ENCODE measurements at regions not wholly inside any gene's neighbourhood (a gene's known extent, or its start where the extent isn't known, plus 50 kb on each side); places are given as distances from the start of the nearest gene placed in this dataset.

GRCh38 chr5:2227433-2227832 lies 344.7 kb upstream of the IRX4 start:
- Histone ChIP-seq H3K79me2 (replicated peaks; ENCODE audit: insufficient read depth, low read length) (no peaks in the 10 kb centered on the region), H3F3A (ENCODE audit: insufficient read depth, low read length, poor library complexity, severe bottlenecking) (no peaks in the 10 kb centered on the region), H2AFZ (ENCODE audit: low read depth, low read length) (no peak overlapping the region), H3K9me2 (ENCODE audit: insufficient read depth, low read length) (no peaks in the 10 kb centered on the region), H3K4me2 (ENCODE audit: low read length) (no peak overlapping the region), H3K36me3 (ENCODE audit: insufficient read depth, low read length) (no peaks in the 10 kb centered on the region), H3K27ac (ENCODE audit: low read length) (no peak overlapping the region), H3K9ac (ENCODE audit: low read length) (no peak overlapping the region), H3K9me3 (ENCODE audit: low read length) (no peaks in the 10 kb centered on the region), H3K27me3 (ENCODE audit: insufficient read depth, low read depth, low read length) (peaks cover 11% of the 10 kb centered on the region), H4K20me1 (ENCODE audit: insufficient read depth) (no peaks in the 10 kb centered on the region), H3K4me3 (ENCODE audit: low read length) (no peak overlapping the region)
- no peak for TF ChIP-seq SMC3 (conservative IDR thresholded peaks at IDR 0.05; ENCODE audit: poor library complexity)

- no peak overlapping the region for H3K4me2 ChIP-seq (ENCODE audit: low read length)
- no peaks in the 10 kb centered on the region for H3K36me3 ChIP-seq (ENCODE audit: insufficient read depth, low read length)
- H3K79me2 ChIP-seq (replicated peaks; ENCODE audit: insufficient read depth, low read length): no peaks in the 10 kb centered on the region
- no peaks in the 10 kb centered on the region for H3K9me3 ChIP-seq (ENCODE audit: low read length)
- no peaks in the 10 kb centered on the region for H3F3A ChIP-seq (ENCODE audit: insufficient read depth, low read length, poor library complexity, severe bottlenecking)
- H3K27me3 ChIP-seq (ENCODE audit: insufficient read depth, low read depth, low read length): peaks cover 11% of the 10 kb centered on the region
- no peak for TF ChIP-seq SMC3 (conservative IDR thresholded peaks at IDR 0.05; ENCODE audit: poor library complexity)
- TF ChIP-seq RAD21 (conservative IDR thresholded peaks at IDR 0.05): no peak
- TF ChIP-seq TAF1 (IDR thresholded peaks at IDR 0.05; ENCODE audit: low read depth): no peak
- TF ChIP-seq, protein P1, sequence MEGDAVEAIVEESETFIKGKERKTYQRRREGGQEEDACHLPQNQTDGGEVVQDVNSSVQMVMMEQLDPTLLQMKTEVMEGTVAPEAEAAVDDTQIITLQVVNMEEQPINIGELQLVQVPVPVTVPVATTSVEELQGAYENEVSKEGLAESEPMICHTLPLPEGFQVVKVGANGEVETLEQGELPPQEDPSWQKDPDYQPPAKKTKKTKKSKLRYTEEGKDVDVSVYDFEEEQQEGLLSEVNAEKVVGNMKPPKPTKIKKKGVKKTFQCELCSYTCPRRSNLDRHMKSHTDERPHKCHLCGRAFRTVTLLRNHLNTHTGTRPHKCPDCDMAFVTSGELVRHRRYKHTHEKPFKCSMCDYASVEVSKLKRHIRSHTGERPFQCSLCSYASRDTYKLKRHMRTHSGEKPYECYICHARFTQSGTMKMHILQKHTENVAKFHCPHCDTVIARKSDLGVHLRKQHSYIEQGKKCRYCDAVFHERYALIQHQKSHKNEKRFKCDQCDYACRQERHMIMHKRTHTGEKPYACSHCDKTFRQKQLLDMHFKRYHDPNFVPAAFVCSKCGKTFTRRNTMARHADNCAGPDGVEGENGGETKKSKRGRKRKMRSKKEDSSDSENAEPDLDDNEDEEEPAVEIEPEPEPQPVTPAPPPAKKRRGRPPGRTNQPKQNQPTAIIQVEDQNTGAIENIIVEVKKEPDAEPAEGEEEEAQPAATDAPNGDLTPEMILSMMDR (IDR thresholded peaks at IDR 0.05; ENCODE audit: poor library complexity, severe bottlenecking): no peak
- no peak for TF ChIP-seq EZH2 (IDR thresholded peaks at IDR 0.05; ENCODE audit: borderline replicate concordance, insufficient read depth, low read length, poor library complexity, severe bottlenecking)
- TF ChIP-seq EP300 (conservative IDR thresholded peaks at IDR 0.05; ENCODE audit: poor library complexity, severe bottlenecking): no peak
- TF ChIP-seq POLR2AphosphoS5 (IDR thresholded peaks at IDR 0.05): no peak
- TF ChIP-seq, protein P2, sequence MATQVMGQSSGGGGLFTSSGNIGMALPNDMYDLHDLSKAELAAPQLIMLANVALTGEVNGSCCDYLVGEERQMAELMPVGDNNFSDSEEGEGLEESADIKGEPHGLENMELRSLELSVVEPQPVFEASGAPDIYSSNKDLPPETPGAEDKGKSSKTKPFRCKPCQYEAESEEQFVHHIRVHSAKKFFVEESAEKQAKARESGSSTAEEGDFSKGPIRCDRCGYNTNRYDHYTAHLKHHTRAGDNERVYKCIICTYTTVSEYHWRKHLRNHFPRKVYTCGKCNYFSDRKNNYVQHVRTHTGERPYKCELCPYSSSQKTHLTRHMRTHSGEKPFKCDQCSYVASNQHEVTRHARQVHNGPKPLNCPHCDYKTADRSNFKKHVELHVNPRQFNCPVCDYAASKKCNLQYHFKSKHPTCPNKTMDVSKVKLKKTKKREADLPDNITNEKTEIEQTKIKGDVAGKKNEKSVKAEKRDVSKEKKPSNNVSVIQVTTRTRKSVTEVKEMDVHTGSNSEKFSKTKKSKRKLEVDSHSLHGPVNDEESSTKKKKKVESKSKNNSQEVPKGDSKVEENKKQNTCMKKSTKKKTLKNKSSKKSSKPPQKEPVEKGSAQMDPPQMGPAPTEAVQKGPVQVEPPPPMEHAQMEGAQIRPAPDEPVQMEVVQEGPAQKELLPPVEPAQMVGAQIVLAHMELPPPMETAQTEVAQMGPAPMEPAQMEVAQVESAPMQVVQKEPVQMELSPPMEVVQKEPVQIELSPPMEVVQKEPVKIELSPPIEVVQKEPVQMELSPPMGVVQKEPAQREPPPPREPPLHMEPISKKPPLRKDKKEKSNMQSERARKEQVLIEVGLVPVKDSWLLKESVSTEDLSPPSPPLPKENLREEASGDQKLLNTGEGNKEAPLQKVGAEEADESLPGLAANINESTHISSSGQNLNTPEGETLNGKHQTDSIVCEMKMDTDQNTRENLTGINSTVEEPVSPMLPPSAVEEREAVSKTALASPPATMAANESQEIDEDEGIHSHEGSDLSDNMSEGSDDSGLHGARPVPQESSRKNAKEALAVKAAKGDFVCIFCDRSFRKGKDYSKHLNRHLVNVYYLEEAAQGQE (IDR thresholded peaks at IDR 0.05; ENCODE audit: borderline replicate concordance): no peak
- TF ChIP-seq MXI1 (conservative IDR thresholded peaks at IDR 0.05; ENCODE audit: poor library complexity, severe bottlenecking): no peak
- no peaks in the 10 kb centered on the region for H3K9me2 ChIP-seq (ENCODE audit: insufficient read depth, low read length)
- H4K20me1 ChIP-seq (ENCODE audit: insufficient read depth): no peaks in the 10 kb centered on the region
- H3K4me3 ChIP-seq (ENCODE audit: low read length): no peak overlapping the region
- no peak overlapping the region for H3K27ac ChIP-seq (ENCODE audit: low read length)
- H3K9ac ChIP-seq (ENCODE audit: low read length): no peak overlapping the region
- no peak overlapping the region for H2AFZ ChIP-seq (ENCODE audit: low read depth, low read length)
These were observed 342.0 kb upstream of the IRX4 start for GRCh38 chr5:2224689-2225088.

GRCh38 chr5:2223303-2223702 lies 340.6 kb upstream of the IRX4 start:
- H3K27me3 ChIP-seq (ENCODE audit: insufficient read depth, low read depth, low read length): peaks cover 7% of the 10 kb centered on the region
- no peaks in the 10 kb centered on the region for H3K79me2 ChIP-seq (replicated peaks; ENCODE audit: insufficient read depth, low read length)
- no peaks in the 10 kb centered on the region for H3K9me2 ChIP-seq (ENCODE audit: insufficient read depth, low read length)
- H3F3A ChIP-seq (ENCODE audit: insufficient read depth, low read length, poor library complexity, severe bottlenecking): no peaks in the 10 kb centered on the region
- no peak overlapping the region for H2AFZ ChIP-seq (ENCODE audit: low read depth, low read length)
- no peak overlapping the region for H3K4me2 ChIP-seq (ENCODE audit: low read length)
- TF ChIP-seq, protein P2 (IDR thresholded peaks at IDR 0.05; ENCODE audit: borderline replicate concordance): no peak
- TF ChIP-seq MXI1 (conservative IDR thresholded peaks at IDR 0.05; ENCODE audit: poor library complexity, severe bottlenecking) (no peak), SMC3 (conservative IDR thresholded peaks at IDR 0.05; ENCODE audit: poor library complexity) (no peak), EP300 (conservative IDR thresholded peaks at IDR 0.05; ENCODE audit: poor library complexity, severe bottlenecking) (no peak), EZH2 (IDR thresholded peaks at IDR 0.05; ENCODE audit: borderline replicate concordance, insufficient read depth, low read length, poor library complexity, severe bottlenecking) (no peak), RAD21 (conservative IDR thresholded peaks at IDR 0.05) (no peak), TAF1 (IDR thresholded peaks at IDR 0.05; ENCODE audit: low read depth) (no peak), POLR2AphosphoS5 (IDR thresholded peaks at IDR 0.05) (no peak)
- TF ChIP-seq, protein P1 (IDR thresholded peaks at IDR 0.05; ENCODE audit: poor library complexity, severe bottlenecking): no peak
- no peaks in the 10 kb centered on the region for H3K36me3 ChIP-seq (ENCODE audit: insufficient read depth, low read length)
- H3K4me3 ChIP-seq (ENCODE audit: low read length): no peak overlapping the region
- no peaks in the 10 kb centered on the region for H3K9me3 ChIP-seq (ENCODE audit: low read length)
- no peak overlapping the region for H3K9ac ChIP-seq (ENCODE audit: low read length)
- H4K20me1 ChIP-seq (ENCODE audit: insufficient read depth): no peaks in the 10 kb centered on the region
- H3K27ac ChIP-seq (ENCODE audit: low read length): no peak overlapping the region

All from neural cell (in vitro differentiated cells).